Endothelial cell of umbilical vein (primary cell): ENCODE measurements at regions not wholly inside any gene's neighbourhood (a gene's known extent, or its start where the extent isn't known, plus 50 kb on each side); places are given as distances from the start of the nearest gene placed in this dataset.
A peak's percentile ranks its signal among the peaks of the same experiment; 100 is the strongest.

Source experiments
- BruUV-seq: library from RNA; stranded (reverse); fragments of 400-500 nt; replicated peaks from 2 replicates; lab custom pipeline; 2021; lab: Mats Ljungman, UMichigan
- CTCF ChIA-PET: fragments of 300-600, 350-600 bp; sonication (Branson Sonifier 250); formaldehyde crosslinking; loops from one replicate; lab custom pipeline; 2021; ENCODE audit warnings: antibody characterized with exemption, inconsistent platforms; lab: Charles Lee
- POLR2A ChIA-PET: fragments of 300-600, 350-600 bp; sonication (Branson Sonifier 250); formaldehyde crosslinking; loops from one replicate; lab custom pipeline; 2021; ENCODE audit warnings: antibody characterized with exemption, inconsistent platforms; lab: Charles Lee
- DNase-seq: peaks from one replicate; pipeline ENCODE4 v3.0.0-alpha.2; 2011; ENCODE audit warnings: low read depth, low spot score
- FAIRE-seq: peaks from 2 replicates; lab custom pipeline; 2011; peaks lifted over from hg19 to GRCh38; lab: Jason Lieb, UNC
- H2AFZ ChIP-seq: 2 replicates; pipeline ENCODE4 v1.6.0; 2012; ENCODE audit warnings: low read depth, low read length, control low read depth, inconsistent platforms
- H3K27ac ChIP-seq: 2 replicates; pipeline ENCODE4 v1.5.1; 2011; ENCODE audit warnings: low read depth, mild to moderate bottlenecking, control low read depth, low read length, moderate library complexity; ENCODE audit not compliant: insufficient read depth
- H3K27me3 ChIP-seq, 2 experiments: 2 replicates each; pipeline versions ENCODE4 v1.6.0 to v1.6.1; 2011; ENCODE audit warnings: low read length in 2 of 2, mixed read lengths in 1 of 2; ENCODE audit not compliant: control insufficient read depth in 2 of 2, insufficient read depth in 2 of 2
- H3K36me3 ChIP-seq, 2 experiments: 2 replicates in 1 of 2; 3 replicates in 1 of 2; pipeline ENCODE4 v1.5.1; 2011; ENCODE audit warnings: low read length in 2 of 2, mild to moderate bottlenecking in 1 of 2, moderate library complexity in 1 of 2; ENCODE audit not compliant: control insufficient read depth in 2 of 2, insufficient read depth in 2 of 2; ENCODE audit errors: extremely low read depth in 1 of 2
- H3K4me1 ChIP-seq: 3 replicates; pipeline ENCODE4 v1.5.1; 2011; ENCODE audit warnings: mild to moderate bottlenecking, low read length; ENCODE audit not compliant: control insufficient read depth, insufficient read depth; ENCODE audit errors: extremely low read depth
- H3K4me2 ChIP-seq: 2 replicates; pipeline ENCODE4 v1.6.1; 2011; ENCODE audit warnings: low read length, control low read depth, mixed read lengths; ENCODE audit not compliant: insufficient read depth
- H3K4me3 ChIP-seq, 3 experiments: fragments of 200-600 bp in 1 of 3; sonication (generic), shearing (Covaris generic) in 1 of 3; replicated peaks in 1 of 3; 2 replicates each; pipeline ENCODE4 v1.5.1; 2011 to 2016; ENCODE audit warnings: control low read depth in 3 of 3, low read length in 3 of 3, mild to moderate bottlenecking in 2 of 3, inconsistent platforms in 1 of 3, low read depth in 1 of 3, moderate library complexity in 1 of 3; ENCODE audit not compliant: insufficient read depth in 1 of 3
- H3K79me2 ChIP-seq: 2 replicates; pipeline ENCODE4 v1.6.0; 2012; ENCODE audit warnings: low read length, inconsistent platforms; ENCODE audit not compliant: control insufficient read depth, insufficient read depth
- H3K9ac ChIP-seq: replicated peaks from 2 replicates; pipeline ENCODE3; 2011; ENCODE audit warnings: low read length, control low read depth; ENCODE audit not compliant: insufficient read depth; ENCODE audit errors: extremely low read depth
- H3K9me1 ChIP-seq: replicated peaks from 3 replicates; pipeline ENCODE4 v1.6.0; 2011; ENCODE audit warnings: mild to moderate bottlenecking, low read length; ENCODE audit not compliant: control insufficient read depth, insufficient read depth; ENCODE audit errors: extremely low read depth
- H3K9me3 ChIP-seq: replicated peaks from 2 replicates; pipeline ENCODE4 v1.5.1; 2012; ENCODE audit warnings: low read length, inconsistent platforms; ENCODE audit not compliant: control insufficient read depth, insufficient read depth
- H4K20me1 ChIP-seq: replicated peaks from 2 replicates; pipeline ENCODE3; 2011; ENCODE audit warnings: mild to moderate bottlenecking, low read length; ENCODE audit not compliant: control insufficient read depth, insufficient read depth; ENCODE audit errors: extremely low read depth
- CTCF ChIP-seq, 2 donors: IDR thresholded peaks; 1 replicate in 1 of 2; 2 replicates in 1 of 2; pipeline ENCODE4 v1.5.1; 2011; ENCODE audit warnings: low read length in 2 of 2, mild to moderate bottlenecking in 2 of 2, moderate library complexity in 2 of 2, control low read depth in 1 of 2, inconsistent platforms in 1 of 2, low read depth in 1 of 2; ENCODE audit not compliant: insufficient read depth in 1 of 2; ENCODE audit errors: extremely low read depth in 1 of 2
- FOS ChIP-seq: IDR thresholded peaks from 2 replicates; pipeline ENCODE4 v1.6.1; 2011; ENCODE audit warnings: mild to moderate bottlenecking, low read length, moderate library complexity, borderline replicate concordance; ENCODE audit not compliant: insufficient read depth
- JUN ChIP-seq: IDR thresholded peaks from 2 replicates; pipeline ENCODE4 v1.6.1; 2011; ENCODE audit warnings: borderline replicate concordance, low read depth; ENCODE audit not compliant: insufficient read length, insufficient read depth
- MAX ChIP-seq: IDR thresholded peaks from 2 replicates; pipeline ENCODE4 v1.6.1; 2011; ENCODE audit not compliant: insufficient read depth, insufficient read length
- MYC ChIP-seq: IDR thresholded peaks from one replicate; pipeline ENCODE4 v1.6.1; 2011; ENCODE audit warnings: mild to moderate bottlenecking, low read depth, low read length
- POLR2A ChIP-seq: IDR thresholded peaks from 2 replicates; pipeline ENCODE4 v1.6.1; 2012; ENCODE audit warnings: low read depth, mild to moderate bottlenecking, control low read depth, low read length
- POLR2AphosphoS5 ChIP-seq: IDR thresholded peaks from 2 replicates; pipeline ENCODE4 v1.6.1; 2012; ENCODE audit warnings: low read depth, mild to moderate bottlenecking, control low read depth, low read length, moderate library complexity; ENCODE audit not compliant: insufficient read depth
- dilution Hi-C: fragments of 300-500 bp; cut with MboI; formaldehyde crosslinking; loops from one replicate; pipeline ENCODE4 v1.15.0; 2019; ENCODE audit warnings: low sequenced_read_pairs; ENCODE audit not compliant: extremely low pct_ligation_motif_present
- intact Hi-C: fragments of 100-400 bp; cut with micrococcal nuclease; formaldehyde crosslinking; loops from one replicate; pipeline ENCODE4 v1.10.0; 2022

GRCh38 chr12:17971850-17972249 is 118.1 kb downstream of the RERGL start:
- intact Hi-C loops, result no loop called here
- no peak overlapping the region for H3K27ac ChIP-seq
- no TSS peak for BruUV-seq
- H3K27me3 ChIP-seq, result no peaks in the 10 kb centered on the region
- no peaks in the 10 kb centered on the region for H3K9me3 ChIP-seq
- H3K4me3 ChIP-seq, result no peak overlapping the region
- no peaks in the 10 kb centered on the region for H3K9me1 ChIP-seq
- no peak for DNase-seq
- no peak overlapping the region for H3K9ac ChIP-seq
- no peaks in the 10 kb centered on the region for H3K4me1 ChIP-seq
- ChIA-PET CTCF (no interaction called here), POLR2A (no interaction called here)
- dilution Hi-C loops, result no loop called here
- H3K79me2 ChIP-seq, result no peaks in the 10 kb centered on the region
- TF ChIP-seq JUN (peak; percentile 15), CTCF (IDR thresholded peaks at IDR 0.05; ENCODE audit: extremely low read depth in 1 of 2, insufficient read depth in 1 of 2, low read depth in 1 of 2, low read length in 2 of 2) (no peak)
- H2AFZ ChIP-seq, result no peak overlapping the region
- H3K36me3 ChIP-seq, result no peaks in the 10 kb centered on the region
- no peaks in the 10 kb centered on the region for H4K20me1 ChIP-seq
- no peak for FAIRE-seq
- no peak overlapping the region for H3K4me2 ChIP-seq

- TF ChIP-seq POLR2A, result no peak
- TF ChIP-seq MAX, result no peak
- TF ChIP-seq MYC, result no peak
- no peak for TF ChIP-seq JUN
- no peak for TF ChIP-seq FOS
- no peak for TF ChIP-seq POLR2AphosphoS5
- Histone ChIP-seq H3K27ac (no peak overlapping the region), H2AFZ (no peak overlapping the region), H3K27me3 (no peaks in the 10 kb centered on the region), H3K9ac (no peak overlapping the region), H3K4me3 (no peak overlapping the region), H3K4me1 (no peaks in the 10 kb centered on the region), H3K36me3 (no peaks in the 10 kb centered on the region), H3K9me1 (no peaks in the 10 kb centered on the region), H3K9me3 (no peaks in the 10 kb centered on the region), H3K79me2 (no peaks in the 10 kb centered on the region), H3K4me2 (no peak overlapping the region), H4K20me1 (no peaks in the 10 kb centered on the region)
- ChIA-PET POLR2A (no interaction called here), CTCF (interaction anchor here (0.9 to 1.0 kb wide), 2 partner anchors 28 to 35 kb away, joined by 3 read pairs; no protein-coding TSS in a partner anchor)
- no peak for DNase-seq
- no TSS peak for BruUV-seq
- intact Hi-C loops (no loop called here), dilution Hi-C loops (no loop called here)
- no peak for FAIRE-seq
Observed at GRCh38 chr12:17954788-17955187, 135.2 kb downstream of the RERGL start.
